Endothelial cell of umbilical vein (primary cell): ENCODE measurements at regions not wholly inside any gene's neighbourhood (a gene's known extent, or its start where the extent isn't known, plus 50 kb on each side); places are given as distances from the start of the nearest gene placed in this dataset.

Source experiments
- BruUV-seq: library from RNA; stranded (reverse); fragments of 400-500 nt; replicated peaks from 2 replicates; lab custom pipeline; 2021; lab: Mats Ljungman, UMichigan
- CTCF ChIA-PET: fragments of 300-600, 350-600 bp; sonication (Branson Sonifier 250); formaldehyde crosslinking; loops from one replicate; lab custom pipeline; 2021; ENCODE audit warnings: antibody characterized with exemption, inconsistent platforms; lab: Charles Lee
- POLR2A ChIA-PET: fragments of 300-600, 350-600 bp; sonication (Branson Sonifier 250); formaldehyde crosslinking; loops from one replicate; lab custom pipeline; 2021; ENCODE audit warnings: antibody characterized with exemption, inconsistent platforms; lab: Charles Lee
- DNase-seq: peaks from one replicate; pipeline ENCODE4 v3.0.0-alpha.2; 2011; ENCODE audit warnings: low read depth, low spot score
- FAIRE-seq: peaks from 2 replicates; lab custom pipeline; 2011; peaks lifted over from hg19 to GRCh38; lab: Jason Lieb, UNC
- H2AFZ ChIP-seq: 2 replicates; pipeline ENCODE4 v1.6.0; 2012; ENCODE audit warnings: low read depth, low read length, control low read depth, inconsistent platforms
- H3K27ac ChIP-seq: 2 replicates; pipeline ENCODE4 v1.5.1; 2011; ENCODE audit warnings: low read depth, mild to moderate bottlenecking, control low read depth, low read length, moderate library complexity; ENCODE audit not compliant: insufficient read depth
- H3K27me3 ChIP-seq, 2 experiments: 2 replicates each; pipeline versions ENCODE4 v1.6.0 to v1.6.1; 2011; ENCODE audit warnings: low read length in 2 of 2, mixed read lengths in 1 of 2; ENCODE audit not compliant: control insufficient read depth in 2 of 2, insufficient read depth in 2 of 2
- H3K36me3 ChIP-seq, 2 experiments: 2 replicates in 1 of 2; 3 replicates in 1 of 2; pipeline ENCODE4 v1.5.1; 2011; ENCODE audit warnings: low read length in 2 of 2, mild to moderate bottlenecking in 1 of 2, moderate library complexity in 1 of 2; ENCODE audit not compliant: control insufficient read depth in 2 of 2, insufficient read depth in 2 of 2; ENCODE audit errors: extremely low read depth in 1 of 2
- H3K4me1 ChIP-seq: 3 replicates; pipeline ENCODE4 v1.5.1; 2011; ENCODE audit warnings: mild to moderate bottlenecking, low read length; ENCODE audit not compliant: control insufficient read depth, insufficient read depth; ENCODE audit errors: extremely low read depth
- H3K4me2 ChIP-seq: 2 replicates; pipeline ENCODE4 v1.6.1; 2011; ENCODE audit warnings: low read length, control low read depth, mixed read lengths; ENCODE audit not compliant: insufficient read depth
- H3K4me3 ChIP-seq, 3 experiments: fragments of 200-600 bp in 1 of 3; sonication (generic), shearing (Covaris generic) in 1 of 3; replicated peaks in 1 of 3; 2 replicates each; pipeline ENCODE4 v1.5.1; 2011 to 2016; ENCODE audit warnings: control low read depth in 3 of 3, low read length in 3 of 3, mild to moderate bottlenecking in 2 of 3, inconsistent platforms in 1 of 3, low read depth in 1 of 3, moderate library complexity in 1 of 3; ENCODE audit not compliant: insufficient read depth in 1 of 3
- H3K79me2 ChIP-seq: 2 replicates; pipeline ENCODE4 v1.6.0; 2012; ENCODE audit warnings: low read length, inconsistent platforms; ENCODE audit not compliant: control insufficient read depth, insufficient read depth
- H3K9ac ChIP-seq: replicated peaks from 2 replicates; pipeline ENCODE3; 2011; ENCODE audit warnings: low read length, control low read depth; ENCODE audit not compliant: insufficient read depth; ENCODE audit errors: extremely low read depth
- H3K9me1 ChIP-seq: replicated peaks from 3 replicates; pipeline ENCODE4 v1.6.0; 2011; ENCODE audit warnings: mild to moderate bottlenecking, low read length; ENCODE audit not compliant: control insufficient read depth, insufficient read depth; ENCODE audit errors: extremely low read depth
- H3K9me3 ChIP-seq: replicated peaks from 2 replicates; pipeline ENCODE4 v1.5.1; 2012; ENCODE audit warnings: low read length, inconsistent platforms; ENCODE audit not compliant: control insufficient read depth, insufficient read depth
- H4K20me1 ChIP-seq: replicated peaks from 2 replicates; pipeline ENCODE3; 2011; ENCODE audit warnings: mild to moderate bottlenecking, low read length; ENCODE audit not compliant: control insufficient read depth, insufficient read depth; ENCODE audit errors: extremely low read depth
- EZH2 ChIP-seq: IDR thresholded peaks from 2 replicates; pipeline ENCODE4 v1.6.1; 2012; ENCODE audit warnings: borderline replicate concordance, low read depth, mild to moderate bottlenecking, moderate library complexity, low read length, inconsistent platforms; ENCODE audit not compliant: severe bottlenecking
- FOS ChIP-seq: IDR thresholded peaks from 2 replicates; pipeline ENCODE4 v1.6.1; 2011; ENCODE audit warnings: mild to moderate bottlenecking, low read length, moderate library complexity, borderline replicate concordance; ENCODE audit not compliant: insufficient read depth
- GATA2 ChIP-seq: IDR thresholded peaks from 2 replicates; pipeline ENCODE4 v1.7.0; 2011; ENCODE audit warnings: low read depth, mild to moderate bottlenecking, moderate library complexity, mixed read lengths, low read length; ENCODE audit not compliant: insufficient read length, insufficient read depth
- JUN ChIP-seq: IDR thresholded peaks from 2 replicates; pipeline ENCODE4 v1.6.1; 2011; ENCODE audit warnings: borderline replicate concordance, low read depth; ENCODE audit not compliant: insufficient read length, insufficient read depth
- MYC ChIP-seq: IDR thresholded peaks from one replicate; pipeline ENCODE4 v1.6.1; 2011; ENCODE audit warnings: mild to moderate bottlenecking, low read depth, low read length
- POLR2A ChIP-seq: IDR thresholded peaks from 2 replicates; pipeline ENCODE4 v1.6.1; 2012; ENCODE audit warnings: low read depth, mild to moderate bottlenecking, control low read depth, low read length
- POLR2AphosphoS5 ChIP-seq: IDR thresholded peaks from 2 replicates; pipeline ENCODE4 v1.6.1; 2012; ENCODE audit warnings: low read depth, mild to moderate bottlenecking, control low read depth, low read length, moderate library complexity; ENCODE audit not compliant: insufficient read depth
- dilution Hi-C: fragments of 300-500 bp; cut with MboI; formaldehyde crosslinking; loops from one replicate; pipeline ENCODE4 v1.15.0; 2019; ENCODE audit warnings: low sequenced_read_pairs; ENCODE audit not compliant: extremely low pct_ligation_motif_present
- intact Hi-C: fragments of 100-400 bp; cut with micrococcal nuclease; formaldehyde crosslinking; loops from one replicate; pipeline ENCODE4 v1.10.0; 2022
- TF ChIP-seq, protein P1 (sequence below), 2 donors: IDR thresholded peaks; 1 replicate in 1 of 2; 2 replicates in 1 of 2; pipeline ENCODE4 v1.5.1; 2011; ENCODE audit warnings: low read length in 2 of 2, mild to moderate bottlenecking in 2 of 2, moderate library complexity in 2 of 2, control low read depth in 1 of 2, inconsistent platforms in 1 of 2, low read depth in 1 of 2; ENCODE audit not compliant: insufficient read depth in 1 of 2; ENCODE audit errors: extremely low read depth in 1 of 2
- TF ChIP-seq, protein P2 (sequence below): IDR thresholded peaks from 2 replicates; pipeline ENCODE4 v1.6.1; 2011; ENCODE audit not compliant: insufficient read depth, insufficient read length

DNA sequence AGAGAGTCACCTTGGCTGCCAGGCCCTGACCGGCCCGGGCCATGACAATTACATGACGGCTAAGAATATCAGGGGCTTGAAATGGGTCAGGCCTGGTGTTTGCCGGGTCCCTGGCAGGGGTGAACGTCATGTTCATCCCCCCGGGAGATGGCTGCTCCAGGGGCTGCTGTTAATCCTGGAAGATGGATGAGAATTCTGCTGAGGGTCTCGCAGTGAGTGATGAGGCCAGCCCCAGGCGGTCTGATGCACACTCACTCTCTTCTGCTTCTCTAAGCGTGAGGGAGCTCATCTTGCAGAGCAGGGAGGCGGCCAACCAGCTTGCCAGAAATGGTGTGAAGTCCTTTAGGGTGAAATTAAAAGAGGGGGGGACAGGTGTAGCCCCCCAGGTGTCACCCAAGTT lies 101.3 kb upstream of the ANO1 start:
- ChIA-PET CTCF (no interaction called here), POLR2A (no interaction called here)
- BruUV-seq: no TSS peak
- Histone ChIP-seq H3K4me1 (peaks cover 15% of the 10 kb centered on the region), H4K20me1 (no peaks in the 10 kb centered on the region), H3K9ac (no peak overlapping the region), H3K9me1 (no peaks in the 10 kb centered on the region), H3K27ac (no peak overlapping the region), H3K4me2 (no peak overlapping the region), H3K4me3 (no peak overlapping the region), H2AFZ (no peak overlapping the region), H3K9me3 (no peaks in the 10 kb centered on the region), H3K36me3 (no peaks in the 10 kb centered on the region), H3K79me2 (no peaks in the 10 kb centered on the region), H3K27me3 (no peaks in the 10 kb centered on the region)
- dilution Hi-C loops: no loop called here
- DNase-seq (no peak), FAIRE-seq (no peak)
- TF ChIP-seq POLR2AphosphoS5 (no peak), GATA2 (no peak), FOS (no peak), MYC (no peak), EZH2 (no peak), JUN (no peak), POLR2A (no peak)
- TF ChIP-seq, protein P1, sequence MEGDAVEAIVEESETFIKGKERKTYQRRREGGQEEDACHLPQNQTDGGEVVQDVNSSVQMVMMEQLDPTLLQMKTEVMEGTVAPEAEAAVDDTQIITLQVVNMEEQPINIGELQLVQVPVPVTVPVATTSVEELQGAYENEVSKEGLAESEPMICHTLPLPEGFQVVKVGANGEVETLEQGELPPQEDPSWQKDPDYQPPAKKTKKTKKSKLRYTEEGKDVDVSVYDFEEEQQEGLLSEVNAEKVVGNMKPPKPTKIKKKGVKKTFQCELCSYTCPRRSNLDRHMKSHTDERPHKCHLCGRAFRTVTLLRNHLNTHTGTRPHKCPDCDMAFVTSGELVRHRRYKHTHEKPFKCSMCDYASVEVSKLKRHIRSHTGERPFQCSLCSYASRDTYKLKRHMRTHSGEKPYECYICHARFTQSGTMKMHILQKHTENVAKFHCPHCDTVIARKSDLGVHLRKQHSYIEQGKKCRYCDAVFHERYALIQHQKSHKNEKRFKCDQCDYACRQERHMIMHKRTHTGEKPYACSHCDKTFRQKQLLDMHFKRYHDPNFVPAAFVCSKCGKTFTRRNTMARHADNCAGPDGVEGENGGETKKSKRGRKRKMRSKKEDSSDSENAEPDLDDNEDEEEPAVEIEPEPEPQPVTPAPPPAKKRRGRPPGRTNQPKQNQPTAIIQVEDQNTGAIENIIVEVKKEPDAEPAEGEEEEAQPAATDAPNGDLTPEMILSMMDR (IDR thresholded peaks at IDR 0.05; ENCODE audit: extremely low read depth in 1 of 2, insufficient read depth in 1 of 2, low read depth in 1 of 2, low read length in 2 of 2): no peak
- TF ChIP-seq, protein P2, sequence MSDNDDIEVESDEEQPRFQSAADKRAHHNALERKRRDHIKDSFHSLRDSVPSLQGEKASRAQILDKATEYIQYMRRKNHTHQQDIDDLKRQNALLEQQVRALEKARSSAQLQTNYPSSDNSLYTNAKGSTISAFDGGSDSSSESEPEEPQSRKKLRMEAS: no peak
- intact Hi-C loops: loop anchor here (10.0 kb wide), 1 partner anchor 98 kb away; the partner anchor contains the start of gene ANO1
